ENCODE measurements at regions not wholly inside any gene's neighbourhood (a gene's known extent, or its start where the extent isn't known, plus 50 kb on each side); places are given as distances from the start of the nearest gene placed in this dataset.

- no peak for DNase-seq
Measured at GRCh38 chr5:52690236-52690768, 97.4 kb upstream of the ITGA1 start.

- DNase-seq, result no peak
Measured at GRCh38 chr5:52692039-52692438, 95.7 kb upstream of the ITGA1 start.

DNA sequence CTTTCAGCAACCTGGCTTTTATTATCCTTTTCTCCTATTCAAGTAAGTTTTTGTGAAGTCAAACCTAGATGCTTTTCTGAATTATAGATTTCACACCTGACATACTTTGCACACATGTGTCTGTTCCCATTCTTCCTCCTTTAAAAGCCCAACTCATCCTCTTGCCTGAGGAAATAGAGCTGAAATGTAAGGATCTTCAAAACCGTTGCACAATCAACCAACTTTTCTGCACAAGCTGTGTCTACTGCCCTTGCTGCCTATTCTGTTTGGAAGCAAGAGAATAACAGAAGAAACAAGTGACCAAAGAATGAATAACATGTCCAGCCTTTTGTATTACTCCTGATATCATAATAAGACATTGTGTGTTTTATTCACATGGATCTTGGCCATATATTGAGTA lies 95.1 kb upstream of the ITGA1 start:
- no peak for DNase-seq

GRCh38 chr5:52693280-52693679 lies 94.4 kb upstream of the ITGA1 start:
- no peak for DNase-seq

DNA sequence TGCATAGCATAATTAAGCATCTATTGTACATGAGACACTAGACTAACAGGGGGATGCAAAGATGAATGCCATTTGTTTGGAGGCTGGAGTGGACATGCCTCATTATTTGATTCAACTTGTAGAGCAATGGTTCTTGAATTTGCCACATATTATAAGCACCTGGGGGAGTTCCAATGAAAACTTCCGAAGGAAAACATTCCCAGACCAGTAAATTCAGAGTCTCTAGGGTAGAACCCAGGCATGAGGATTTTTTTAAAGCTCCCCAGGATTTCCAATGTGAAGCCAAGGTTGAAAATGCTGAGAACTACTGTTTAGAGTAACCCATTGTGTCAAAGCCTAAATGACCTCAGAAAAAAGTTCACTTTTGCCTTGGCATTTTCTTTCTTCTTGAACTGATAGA lies 93.9 kb upstream of the ITGA1 start:
- DNase-seq, result no peak

GRCh38 chr5:52694648-52695047 lies 93.1 kb upstream of the ITGA1 start:
- no peak for DNase-seq

GRCh38 chr5:52702877-52703276 lies 84.8 kb upstream of the ITGA1 start:
- no peak for DNase-seq

DNA sequence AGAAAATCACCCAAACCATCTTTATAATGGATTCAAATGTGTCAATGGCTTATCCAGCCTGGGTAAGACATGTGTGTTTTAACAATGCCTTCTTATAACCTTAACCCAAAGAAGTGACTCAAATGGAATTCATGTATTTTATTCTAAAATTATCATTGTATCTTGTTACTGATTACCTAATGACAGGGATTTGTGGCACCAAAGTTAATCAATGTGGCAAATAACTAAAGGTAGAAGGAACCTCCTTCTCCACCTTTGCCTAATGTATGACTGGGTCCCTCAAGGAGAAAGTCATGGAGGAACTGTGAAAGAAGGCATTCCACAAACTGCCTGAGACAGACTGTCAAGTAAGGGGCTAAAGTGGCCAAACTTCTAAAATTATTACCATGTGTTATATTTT lies 84.4 kb upstream of the ITGA1 start:
- no peak for DNase-seq

GRCh38 chr5:52705720-52706119 lies 82.0 kb upstream of the ITGA1 start:
- no peak for DNase-seq

DNA sequence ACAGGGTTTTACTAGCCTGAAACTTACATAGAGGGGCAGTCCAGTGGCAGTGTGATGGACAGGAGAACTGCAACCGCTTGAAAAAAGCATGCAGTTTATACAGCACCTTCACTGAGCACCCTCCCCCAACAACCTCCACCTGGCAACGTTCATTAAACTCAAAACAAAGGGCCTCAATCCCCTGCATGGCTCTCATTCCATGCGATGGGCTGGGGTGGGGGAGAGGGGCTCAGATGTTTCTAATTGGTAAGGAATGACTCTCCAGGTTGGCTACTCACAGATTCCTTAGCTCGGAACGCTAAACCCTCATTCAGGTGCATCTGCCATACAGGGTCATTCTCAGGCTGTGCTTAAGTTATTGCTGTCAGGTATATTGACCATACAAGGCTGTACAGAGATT lies 80.9 kb upstream of the ITGA1 start:
- no peak for DNase-seq

GRCh38 chr5:52707616-52708015 lies 80.1 kb upstream of the ITGA1 start:
- DNase-seq, result no peak

DNA sequence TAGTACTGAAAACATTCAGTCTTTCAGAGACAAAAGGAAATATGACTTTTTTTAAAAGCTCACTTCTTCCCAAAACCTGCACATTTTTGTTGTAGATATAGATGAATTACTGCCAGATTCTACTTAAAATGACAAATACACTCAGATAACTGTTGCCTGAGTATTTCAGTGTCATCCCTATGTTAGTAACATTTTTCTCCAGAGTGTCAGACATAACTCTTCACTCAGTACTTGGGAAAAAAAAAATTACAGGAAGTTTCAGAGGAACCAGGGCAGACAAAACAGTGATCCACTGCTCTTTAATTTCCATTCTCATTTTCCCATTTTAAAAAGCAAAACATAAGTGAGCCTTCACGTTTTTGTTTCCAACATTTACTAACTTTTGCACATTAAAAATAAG lies 79.3 kb upstream of the ITGA1 start:
- no peak for DNase-seq

GRCh38 chr5:52709167-52709925 lies 78.4 kb upstream of the ITGA1 start:
- DNase-seq, result no peak

- DNase-seq, result no peak
Measured at GRCh38 chr5:52710310-52710971, 77.3 kb upstream of the ITGA1 start.

DNA sequence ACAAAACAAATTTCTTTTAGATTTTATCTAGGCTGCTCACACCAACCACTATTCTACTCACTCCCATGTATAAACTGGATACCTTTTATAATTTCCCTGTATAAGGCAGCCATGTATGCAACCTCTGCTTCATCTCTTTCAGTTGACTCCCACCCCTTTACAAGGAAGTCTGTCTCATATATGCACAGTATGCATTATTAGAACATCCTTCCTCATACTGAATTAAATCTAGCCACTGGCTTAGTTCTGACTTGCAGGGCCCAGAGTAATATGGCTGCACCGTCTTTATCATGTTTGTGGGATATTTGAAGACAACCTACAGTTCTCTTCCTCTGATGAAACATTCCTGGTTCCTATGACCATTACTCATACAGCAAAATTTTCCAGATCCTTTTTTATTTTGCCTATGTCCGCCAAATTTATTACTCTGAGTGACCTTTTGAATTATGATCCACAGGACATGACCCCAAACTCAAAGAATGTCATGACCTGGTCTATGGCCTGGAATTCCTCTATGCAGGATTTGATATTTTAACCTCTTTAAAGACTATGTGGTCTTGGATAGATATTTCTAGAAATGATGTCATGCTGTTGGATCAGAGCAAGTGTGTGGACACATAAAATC lies 76.6 kb upstream of the ITGA1 start:
- DNase-seq, result no peak

DNA sequence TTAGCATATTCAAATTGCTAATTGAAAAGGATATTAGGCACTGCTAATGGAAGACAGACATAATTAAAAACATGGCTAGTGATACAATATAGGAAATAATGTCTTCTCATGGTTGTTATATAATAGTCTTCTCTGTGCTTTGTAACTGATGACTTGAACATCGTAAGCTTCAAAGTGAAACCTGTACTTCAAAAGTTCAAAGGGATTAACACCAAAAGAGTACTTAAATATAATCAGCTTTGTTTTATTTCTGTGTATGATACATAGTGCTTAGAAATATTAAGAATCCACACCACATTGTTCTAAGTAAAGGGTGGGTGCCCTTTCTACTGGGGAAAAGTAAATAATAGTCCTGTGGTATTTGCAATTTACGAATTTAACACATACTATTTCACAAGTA lies 75.4 kb upstream of the ITGA1 start:
- no peak for DNase-seq

GRCh38 chr5:52725065-52725746 lies 62.5 kb upstream of the ITGA1 start:
- no peak for DNase-seq

DNA sequence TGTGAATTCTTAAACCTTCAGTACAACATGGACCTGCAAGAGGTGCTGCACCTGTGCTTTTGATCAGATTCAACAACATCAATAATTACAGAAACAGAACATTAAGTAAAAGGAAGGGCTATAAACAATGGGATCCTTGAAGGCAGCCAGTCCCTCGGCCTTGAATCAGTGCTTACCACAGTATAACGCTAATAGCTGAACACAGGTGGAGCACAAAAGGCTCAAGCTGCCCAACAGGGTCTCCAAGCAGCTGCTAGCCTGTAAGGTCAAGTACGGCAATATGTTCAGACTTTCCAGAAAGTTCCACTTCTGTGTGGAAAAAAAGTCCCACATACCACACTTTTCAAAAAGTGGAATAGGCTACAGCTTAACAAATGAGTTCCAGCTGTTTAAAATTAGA lies 61.9 kb upstream of the ITGA1 start:
- no peak for DNase-seq

DNA sequence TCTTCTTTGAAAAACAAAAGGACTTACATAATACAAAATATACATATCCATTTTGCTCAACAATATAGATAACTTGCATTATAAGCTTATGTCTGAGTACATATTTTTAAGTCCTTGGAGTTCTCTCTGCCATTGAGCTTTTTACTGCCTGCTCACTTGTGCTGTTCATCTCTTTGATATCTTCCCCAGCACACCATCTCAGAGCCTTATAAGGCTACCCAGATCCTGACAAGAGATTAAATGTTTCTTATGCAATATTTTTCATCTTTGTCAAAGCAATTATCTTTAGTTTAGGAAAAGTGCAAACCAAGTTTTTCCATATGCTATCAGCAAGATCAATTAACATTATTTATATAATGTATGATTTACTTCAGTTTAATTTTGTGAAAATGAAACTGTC lies 60.7 kb upstream of the ITGA1 start:
- DNase-seq, result no peak

DNA sequence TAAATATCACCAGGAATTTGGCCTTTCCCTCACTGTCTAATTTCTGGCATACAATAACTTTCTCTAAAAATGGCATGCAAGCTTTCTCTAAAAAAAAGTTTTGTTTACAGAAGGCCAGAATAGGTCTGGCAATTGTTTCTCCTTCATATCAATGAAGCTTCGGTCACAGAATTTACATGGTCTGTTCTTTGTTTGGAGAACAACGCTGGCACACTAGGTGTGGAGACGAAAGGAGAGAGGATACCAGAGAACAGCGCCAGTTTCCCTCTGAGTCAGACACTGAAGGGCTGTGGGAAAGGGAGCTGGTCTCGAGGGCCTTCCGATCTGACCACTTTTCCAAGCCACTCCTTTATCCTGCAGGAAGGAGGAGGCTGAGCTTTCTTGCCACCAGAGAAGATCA lies 60.1 kb upstream of the ITGA1 start:
- DNase-seq, result no peak

DNA sequence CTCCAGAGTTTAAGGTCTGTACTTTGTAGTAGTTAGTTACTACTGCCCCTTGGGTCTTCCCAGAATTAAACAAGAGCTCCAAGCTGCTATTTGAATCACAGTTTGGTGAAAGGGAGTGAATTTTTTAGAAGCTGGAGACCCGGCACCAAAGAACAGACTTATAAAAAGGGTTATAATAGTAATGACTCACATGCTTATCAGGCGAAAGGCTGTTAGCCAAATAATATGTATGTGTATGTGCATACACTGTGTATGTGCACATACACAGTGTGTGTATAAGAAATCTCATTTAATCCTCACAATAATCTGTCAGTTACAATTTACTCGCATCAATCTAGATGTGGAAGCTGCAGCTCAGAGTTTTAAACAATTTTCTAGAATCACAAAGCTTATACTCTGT lies 59.5 kb upstream of the ITGA1 start:
- no peak for DNase-seq

- no peak for DNase-seq
Measured at GRCh38 chr5:52728686-52729085, 59.0 kb upstream of the ITGA1 start.

DNA sequence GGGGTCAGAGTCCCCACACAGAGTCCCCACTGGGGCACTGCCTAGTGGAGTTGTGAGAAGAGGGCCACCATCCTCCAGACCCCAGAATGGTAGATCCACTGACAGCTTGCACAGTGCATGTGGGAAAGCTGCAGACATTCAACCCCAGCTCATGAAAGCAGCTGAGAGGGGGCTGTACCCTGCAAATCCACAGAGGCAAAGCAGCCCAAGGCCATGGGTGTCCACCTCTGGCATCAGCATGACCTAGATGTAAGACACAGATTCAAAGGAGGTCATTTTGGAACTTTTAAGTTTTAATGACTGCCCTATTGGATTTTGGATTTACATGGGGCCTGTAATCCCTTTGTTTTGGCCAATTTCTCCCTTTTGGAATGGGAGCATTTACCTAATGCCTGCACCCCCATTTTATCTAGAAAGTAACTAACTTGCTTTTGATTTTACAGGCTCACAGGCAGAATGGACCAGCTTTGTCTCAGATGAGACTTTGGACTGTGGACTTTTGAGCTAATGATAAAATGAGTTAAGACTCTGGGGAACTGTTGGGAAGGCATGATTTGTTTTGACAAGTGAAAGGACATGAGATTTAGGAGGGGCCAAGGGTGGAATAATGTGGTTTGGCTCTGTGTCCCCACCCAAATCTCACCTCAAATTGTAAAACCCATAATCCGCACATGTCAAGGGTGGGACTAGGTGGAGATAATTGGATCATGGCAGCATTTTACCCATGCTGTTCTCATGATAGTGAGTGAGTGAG lies 56.3 kb upstream of the ITGA1 start:
- no peak for DNase-seq

Data from NCI-H1930 (cell line).